CD4-positive, alpha-beta T cell treated with Interferon alpha-2 for 1 hour (primary cell): ENCODE measurements at regions not wholly inside any gene's neighbourhood (a gene's known extent, or its start where the extent isn't known, plus 50 kb on each side); places are given as distances from the start of the nearest gene placed in this dataset.
"Not testable (repeated sequence)": the region's sequence is repeated elsewhere in the genome, so short reads cannot be mapped to it uniquely, and the experiment has no call there.

Experiments
- DNase-seq, 2 donors: peaks; one replicate each; pipeline ENCODE4 v3.0.0-alpha.2; 2020 to 2022

DNA sequence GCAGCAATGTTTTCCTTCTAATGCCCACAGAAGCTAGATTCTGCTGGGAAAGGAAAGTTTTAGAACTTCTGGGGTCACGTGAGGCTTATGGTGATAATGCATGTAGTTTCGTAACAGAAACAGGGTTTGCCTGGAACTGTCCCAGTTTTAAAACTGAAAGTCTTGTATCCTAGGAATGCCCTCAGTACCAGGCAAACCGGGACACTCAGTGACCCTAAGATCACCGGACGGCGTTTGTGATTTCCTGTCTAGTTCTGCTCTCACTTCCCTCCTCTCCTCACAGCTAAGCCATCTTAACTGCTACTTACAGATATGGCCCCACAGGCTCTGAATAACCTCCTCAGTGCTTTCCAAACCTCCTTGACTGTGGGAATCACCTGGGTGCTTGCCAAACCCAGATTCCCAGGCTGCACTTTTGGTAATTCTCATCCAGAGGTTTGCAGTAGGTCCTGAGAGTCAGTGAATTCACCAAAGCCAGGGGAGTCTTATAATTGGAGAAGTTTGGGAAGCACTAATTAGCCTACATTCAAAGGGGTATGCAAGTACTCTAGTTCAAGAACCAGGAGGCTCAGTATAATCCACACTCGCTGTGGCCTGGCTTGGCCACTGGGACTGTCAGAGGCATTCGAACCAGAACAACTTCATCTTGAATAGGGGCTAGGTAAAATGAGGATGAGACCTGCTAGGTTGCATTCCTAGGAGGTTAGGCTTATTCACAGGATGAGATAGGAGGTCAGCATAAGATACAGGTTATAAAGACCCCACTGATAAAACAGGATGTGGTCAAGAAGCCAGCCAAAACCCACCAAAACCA, 231.6 kb upstream of the MYLIP start:
- no peak for DNase-seq

DNA sequence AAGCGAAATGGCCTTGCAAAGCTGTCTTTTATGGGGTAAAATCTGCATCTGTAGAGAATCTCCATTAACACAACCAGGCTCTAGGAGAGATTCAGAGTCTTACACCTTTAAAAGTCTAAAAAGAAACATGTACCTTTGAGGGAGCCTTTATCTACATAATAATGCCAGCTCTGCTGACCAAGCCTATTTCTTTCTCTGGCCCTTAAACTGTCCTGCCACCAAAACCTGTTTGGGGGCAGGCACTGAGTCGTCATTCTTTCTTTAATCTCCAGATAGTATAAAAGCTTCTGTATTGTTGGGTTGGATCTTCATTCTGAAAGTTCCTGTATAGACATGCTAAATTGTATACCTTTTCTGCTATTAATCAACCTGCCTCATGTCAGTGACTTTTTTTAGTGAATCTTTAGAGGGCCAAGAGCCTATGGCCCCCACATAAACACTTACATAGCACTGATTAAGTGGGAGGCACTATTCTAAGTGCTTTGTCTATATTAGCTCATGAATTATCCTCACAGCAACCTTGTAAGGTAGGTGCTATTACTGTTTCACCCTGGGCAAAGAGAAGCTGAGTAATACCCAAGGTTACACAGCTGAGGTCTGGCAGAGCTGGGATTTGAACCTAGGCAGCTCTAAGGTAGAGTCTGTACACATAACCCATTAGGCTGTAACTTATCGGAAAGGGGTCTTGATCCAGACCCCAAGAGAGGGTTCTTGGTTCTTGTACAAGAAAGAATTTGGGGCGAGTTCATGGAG, 232.3 kb upstream of the DTNBP1 start:
- DNase-seq, result no peak

- peak in 1 of 2 donors; percentile 7 for DNase-seq
These were observed 230.9 kb upstream of the DTNBP1 start for GRCh38 chr6:15893556-15894253.

DNA sequence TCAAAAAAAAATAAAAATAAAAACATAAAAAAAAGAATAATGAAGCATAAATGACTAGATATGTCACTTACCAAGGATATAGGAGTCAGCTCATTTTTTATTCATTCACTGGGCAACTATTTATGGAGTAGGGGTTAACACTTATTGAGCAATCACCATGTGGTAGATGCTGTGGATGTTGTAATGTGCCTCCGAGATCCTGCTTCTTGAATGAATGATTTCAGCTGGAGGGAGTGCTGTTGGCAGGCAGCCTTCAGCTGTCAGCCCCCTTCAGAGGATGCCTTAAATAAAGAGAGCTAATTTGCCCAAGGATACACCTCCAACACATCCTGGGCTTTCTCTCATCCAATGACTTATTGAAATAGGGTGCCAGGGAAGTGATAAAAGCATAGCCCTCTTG, 229.5 kb upstream of the DTNBP1 start:
- DNase-seq, result no peak

DNA sequence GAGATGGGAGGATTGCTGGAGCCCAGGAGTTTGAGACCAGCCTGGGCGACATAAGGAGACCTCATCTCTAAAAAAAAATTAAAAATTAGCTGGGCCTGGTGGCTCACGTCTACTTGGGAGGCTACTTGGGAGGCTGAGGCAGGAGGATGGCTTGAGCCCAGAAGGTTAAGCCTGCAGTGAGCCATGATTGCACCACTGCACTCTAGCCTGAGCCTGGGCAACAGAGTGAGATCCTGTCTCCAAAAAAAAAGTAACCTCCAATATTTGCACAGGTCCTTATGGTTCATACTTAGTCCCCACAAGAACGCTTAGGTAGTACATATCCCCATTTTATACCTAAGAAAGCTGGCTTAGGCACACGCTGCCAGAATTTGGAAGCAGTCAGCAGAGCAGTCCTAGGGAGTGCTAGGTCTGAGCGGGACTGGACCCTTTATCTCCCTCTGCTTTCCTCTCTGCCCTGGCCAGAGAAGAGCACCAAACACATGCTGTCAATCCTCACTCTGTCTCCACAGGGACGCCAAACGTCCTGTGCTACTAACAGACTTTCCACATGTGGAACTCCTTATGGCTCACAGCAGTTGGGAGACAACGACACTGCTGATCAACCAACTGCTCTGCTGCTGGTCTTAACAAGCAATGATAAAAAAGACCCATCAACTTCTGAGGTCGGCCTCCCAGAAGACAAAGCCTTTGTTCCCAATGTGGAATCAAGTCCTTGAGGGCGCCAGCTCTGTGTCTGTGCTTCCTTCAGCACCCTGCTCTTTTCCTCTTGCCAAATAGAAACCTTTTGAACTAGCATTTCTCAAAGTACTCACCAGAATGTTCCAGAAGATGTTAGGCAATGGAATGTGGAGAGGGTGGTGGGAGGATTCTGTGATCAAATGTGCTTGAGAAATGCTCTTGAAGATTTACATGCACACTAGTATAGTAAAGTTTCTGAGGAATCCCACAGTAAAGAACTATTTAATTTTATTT, 226.3 kb upstream of the DTNBP1 start:
- DNase-seq, result no peak

- no peak for DNase-seq
These were observed 224.9 kb upstream of the DTNBP1 start for GRCh38 chr6:15887491-15888461.

- DNase-seq, result no peak
These were observed 222.8 kb upstream of the DTNBP1 start for GRCh38 chr6:15885624-15886023.

DNA sequence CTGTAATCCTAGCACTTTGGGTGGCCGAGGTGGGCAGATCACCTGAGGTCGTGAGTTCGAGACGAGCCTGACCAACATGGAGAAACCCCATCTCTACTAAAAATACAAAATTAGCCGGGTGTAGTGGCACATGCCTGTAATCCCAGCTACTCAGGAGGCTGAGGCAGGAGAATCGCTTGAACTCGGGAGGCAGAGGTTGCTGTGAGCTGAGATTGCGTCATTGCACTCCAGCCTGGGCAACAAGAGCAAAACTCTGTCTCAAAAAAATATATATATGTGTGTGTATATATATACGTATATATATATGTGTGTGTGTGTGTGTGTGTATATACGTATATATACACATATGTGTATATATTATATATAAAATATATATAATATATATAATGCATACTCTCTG, 220.8 kb upstream of the DTNBP1 start:
- DNase-seq, result not testable (repeated sequence)

DNA sequence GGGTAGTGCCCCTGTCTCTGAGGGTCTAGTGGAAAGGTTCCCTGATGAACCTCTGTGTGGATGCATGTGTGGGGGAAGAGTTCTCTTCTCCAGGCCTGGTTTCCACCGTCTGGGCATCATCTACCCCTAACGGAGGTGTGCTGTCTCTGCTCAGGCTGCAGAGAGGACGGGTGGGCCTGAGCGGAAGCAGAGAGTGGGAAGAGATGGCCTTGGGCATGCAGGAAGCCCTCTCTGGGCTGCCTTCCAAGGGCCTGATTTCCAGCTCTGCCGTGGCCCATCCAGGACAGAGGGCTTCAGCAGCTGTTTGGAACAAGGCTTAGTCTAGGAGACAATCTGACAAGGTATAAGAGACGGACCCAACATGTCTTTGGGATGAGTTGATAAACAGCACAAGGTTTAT, 220.1 kb upstream of the DTNBP1 start:
- no peak for DNase-seq

- DNase-seq, result no peak
These were observed 219.5 kb upstream of the DTNBP1 start for GRCh38 chr6:15882345-15882744.

- peak in 1 of 2 donors; percentile 18 for DNase-seq
These were observed 218.3 kb upstream of the DTNBP1 start for GRCh38 chr6:15881150-15881549.

DNA sequence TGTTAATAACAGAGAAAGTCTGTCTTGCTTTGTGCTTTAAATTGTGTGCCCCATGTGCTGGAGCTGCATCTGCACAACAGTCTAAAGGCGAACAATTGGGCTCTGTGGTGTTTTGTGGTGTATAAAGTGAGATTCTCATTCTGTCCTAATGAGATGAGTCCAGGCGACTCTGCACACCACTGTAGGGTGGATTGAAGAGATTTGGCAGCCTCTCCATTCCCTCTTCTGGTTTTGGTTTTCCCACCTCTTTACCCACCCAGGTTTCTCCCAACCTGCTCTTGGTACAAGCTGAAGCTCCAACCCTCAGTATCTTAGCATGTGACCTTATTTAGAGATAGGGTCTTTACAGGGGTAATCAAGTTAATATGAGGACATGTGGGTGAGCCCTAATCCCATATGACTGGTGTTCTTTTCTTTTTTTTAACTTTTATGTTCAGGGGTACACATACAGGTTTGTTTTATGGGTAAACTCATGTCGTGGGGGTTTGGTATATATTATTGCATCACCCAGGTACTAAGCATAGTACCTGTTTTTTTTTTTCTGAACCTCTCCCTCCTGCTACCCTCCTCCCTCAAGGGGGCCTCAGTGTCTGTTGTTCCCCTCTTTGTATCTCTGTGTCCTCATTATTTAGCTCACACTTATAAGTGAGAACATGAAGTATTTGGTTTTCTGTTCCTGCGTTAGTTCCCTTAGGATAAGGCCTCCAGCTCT, 217.6 kb upstream of the DTNBP1 start:
- DNase-seq, result no peak

GRCh38 chr6:15879371-15880261, 216.8 kb upstream of the DTNBP1 start:
- peak; percentile 20 to 31 for DNase-seq

GRCh38 chr6:15877231-15877630, 214.4 kb upstream of the DTNBP1 start:
- DNase-seq, result no peak

GRCh38 chr6:15876406-15876805, 213.6 kb upstream of the DTNBP1 start:
- DNase-seq, result peak in 1 of 2 donors; percentile 11

DNA sequence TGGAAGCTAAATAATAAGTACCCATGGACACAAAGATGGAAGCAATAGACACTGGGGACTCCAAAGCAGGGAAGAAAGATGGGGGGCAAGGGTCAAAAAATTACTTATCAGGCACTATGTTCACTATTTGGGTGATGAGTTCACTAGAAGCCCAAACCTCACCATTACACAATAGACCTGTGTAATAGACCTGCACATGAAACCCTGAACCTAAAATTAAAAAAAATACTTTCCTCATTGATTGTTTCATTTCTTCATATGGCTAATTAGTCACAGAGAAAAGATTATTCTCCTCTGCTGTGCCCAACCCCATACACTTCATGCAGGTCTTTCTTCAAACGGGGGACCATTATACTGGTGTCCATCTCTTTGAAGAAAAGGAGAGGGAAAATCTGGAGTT, 213.0 kb upstream of the DTNBP1 start:
- DNase-seq, result no peak

GRCh38 chr6:15874821-15875220, 212.0 kb upstream of the DTNBP1 start:
- no peak for DNase-seq

- DNase-seq, result no peak
These were observed 211.5 kb upstream of the DTNBP1 start for GRCh38 chr6:15874326-15874725.
